CD4-positive, alpha-beta T cell treated with Interleukin-1 beta for 1 hour (primary cell): ENCODE measurements at regions not wholly inside any gene's neighbourhood (a gene's known extent, or its start where the extent isn't known, plus 50 kb on each side); places are given as distances from the start of the nearest gene placed in this dataset.

Experiments
- DNase-seq, 2 donors: peaks; one replicate each; pipeline ENCODE4 v3.0.0-alpha.2; 2020 to 2022

GRCh38 chr22:22144858-22145257 lies 99.7 kb upstream of the VPREB1 start:
- DNase-seq, result no peak

GRCh38 chr22:22143448-22143847 lies 101.1 kb upstream of the VPREB1 start:
- no peak for DNase-seq

- no peak for DNase-seq
Measured at GRCh38 chr22:22142661-22143060, 101.9 kb upstream of the VPREB1 start.

GRCh38 chr22:22141771-22142591 lies 102.6 kb upstream of the VPREB1 start:
- no peak for DNase-seq

GRCh38 chr22:22141031-22141430 lies 103.6 kb upstream of the VPREB1 start:
- no peak for DNase-seq

GRCh38 chr22:22139364-22139763 lies 105.2 kb upstream of the VPREB1 start:
- no peak for DNase-seq

GRCh38 chr22:22138915-22139314 lies 105.7 kb upstream of the VPREB1 start:
- no peak for DNase-seq

GRCh38 chr22:22137891-22138290 lies 106.7 kb upstream of the VPREB1 start:
- DNase-seq, result no peak

- DNase-seq, result no peak
Measured at GRCh38 chr22:22133910-22134309, 110.7 kb upstream of the VPREB1 start.

- no peak for DNase-seq
Measured at GRCh38 chr22:22130953-22131608, 113.5 kb upstream of the VPREB1 start.

GRCh38 chr22:22129387-22129786 lies 115.2 kb upstream of the VPREB1 start:
- DNase-seq, result no peak

GRCh38 chr22:22128440-22128839 lies 116.1 kb upstream of the VPREB1 start:
- no peak for DNase-seq

- DNase-seq, result no peak
Measured at GRCh38 chr22:22127100-22127499, 117.5 kb upstream of the VPREB1 start.

- DNase-seq, result no peak
Measured at GRCh38 chr22:22125579-22126468, 118.8 kb upstream of the VPREB1 start.

- no peak for DNase-seq
Measured at GRCh38 chr22:22125028-22125578, 119.5 kb upstream of the VPREB1 start.

- DNase-seq, result no peak
Measured at GRCh38 chr22:22124374-22124773, 120.2 kb upstream of the VPREB1 start.

- no peak for DNase-seq
Measured at GRCh38 chr22:22123960-22124278, 120.7 kb upstream of the VPREB1 start.

- DNase-seq, result no peak
Measured at GRCh38 chr22:22123118-22123959, 121.2 kb upstream of the VPREB1 start.

- DNase-seq, result no peak
Measured at GRCh38 chr22:22122348-22123117, 122.1 kb upstream of the VPREB1 start.

- no peak for DNase-seq
Measured at GRCh38 chr22:22121445-22121844, 123.1 kb upstream of the VPREB1 start.

- DNase-seq, result no peak
Measured at GRCh38 chr22:22120160-22120559, 124.4 kb upstream of the VPREB1 start.

- no peak for DNase-seq
Measured at GRCh38 chr22:22118987-22119386, 125.6 kb upstream of the VPREB1 start.
